Urinary bladder (tissue), 3 donors: ENCODE measurements at regions not wholly inside any gene's neighbourhood (a gene's known extent, or its start where the extent isn't known, plus 50 kb on each side); places are given as distances from the start of the nearest gene placed in this dataset.
"Not testable (repeated sequence)": the region's sequence is repeated elsewhere in the genome, so short reads cannot be mapped to it uniquely, and the experiment has no call there.

Experiments
- DNase-seq: peaks from one replicate; pipeline ENCODE4 v3.0.0-alpha.2; 2015; ENCODE audit errors: extremely low spot score
- H3K27ac ChIP-seq: one replicate; pipeline ENCODE4 v1.5.1; 2013; ENCODE audit warnings: low read depth, mild to moderate bottlenecking, moderate library complexity
- H3K36me3 ChIP-seq: one replicate; pipeline ENCODE4 v1.6.1; 2013; ENCODE audit warnings: mild to moderate bottlenecking, moderate library complexity; ENCODE audit not compliant: insufficient read depth
- H3K4me1 ChIP-seq: one replicate; pipeline ENCODE4 v1.6.1; 2013; ENCODE audit warnings: mild to moderate bottlenecking, moderate library complexity; ENCODE audit not compliant: insufficient read depth
- H3K4me3 ChIP-seq: one replicate; pipeline ENCODE4 v1.5.1; 2013; ENCODE audit warnings: low read depth, low read length
- WGBS: extraction: QIAGEN DNeasy Blood & Tissue Kit; methylation state at CpG from one replicate; pipeline ENCODE4 v1.1.7; 2013; 5-methylcytosine and 5-hydroxymethylcytosine counted together
- donor health status: healthy with polysubstance abuse.
- donor health status: healthy.

DNA sequence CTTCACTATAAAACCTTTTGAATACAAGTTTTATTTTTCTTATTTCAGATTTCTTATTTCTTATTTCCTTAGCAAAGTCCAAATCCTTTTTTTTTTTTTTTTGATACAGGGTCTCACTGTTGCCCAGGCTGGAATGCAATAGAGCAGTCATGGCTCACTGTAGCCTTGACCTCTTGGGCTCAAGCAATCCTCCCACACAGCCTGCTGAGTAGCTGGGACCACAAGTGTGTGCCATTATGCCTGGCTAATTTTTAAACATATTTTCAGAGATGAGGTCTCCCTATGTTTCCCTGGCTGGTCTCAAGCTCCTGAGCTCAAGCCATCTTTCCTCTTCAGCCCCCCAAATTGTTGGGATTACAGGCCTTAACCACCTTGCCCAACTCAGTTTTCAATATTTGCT lies 334.3 kb downstream of the DLEU7 start:
- no peak for DNase-seq
- Histone ChIP-seq H3K4me3 (no peak overlapping the region), H3K36me3 (no peaks in the 10 kb centered on the region), H3K4me1 (no peaks in the 10 kb centered on the region), H3K27ac (no peak overlapping the region)

DNA sequence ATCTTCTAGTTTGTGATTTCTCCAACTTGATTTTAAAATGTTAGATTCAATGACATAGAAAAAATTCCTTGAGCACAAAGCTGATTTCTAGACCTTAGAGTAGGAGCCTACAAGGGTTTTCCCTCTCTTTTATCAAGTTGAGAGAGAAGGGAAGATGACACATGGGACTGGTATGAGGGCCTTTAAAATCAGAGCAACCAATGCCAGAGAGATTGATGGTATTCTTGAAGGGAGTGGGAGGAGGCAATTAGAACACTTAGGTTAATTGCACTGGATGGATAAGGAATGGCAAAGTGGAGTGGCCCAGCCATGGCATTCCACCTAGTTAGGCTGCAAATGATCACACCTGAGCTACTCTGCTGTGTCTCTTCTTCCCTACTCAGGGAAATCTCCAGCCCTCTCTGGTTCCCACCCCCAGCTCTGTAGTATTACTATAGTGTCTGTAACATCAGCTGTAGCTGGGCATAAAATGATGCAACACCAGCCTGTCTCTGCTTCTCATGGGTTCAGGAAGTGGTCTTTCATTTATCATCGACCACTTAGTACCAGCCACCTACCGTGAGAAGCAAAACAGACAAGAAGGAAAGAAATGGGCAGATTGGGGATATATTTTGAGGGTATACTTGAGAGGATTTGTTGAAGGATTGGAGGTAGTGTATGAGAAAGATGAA lies 333.6 kb downstream of the DLEU7 start:
- DNase-seq: no peak
- WGBS: 89% methylated on average over 2 of the region's 2 CpGs
- Histone ChIP-seq H3K36me3 (no peaks in the 10 kb centered on the region), H3K27ac (no peak overlapping the region), H3K4me1 (no peaks in the 10 kb centered on the region), H3K4me3 (no peak overlapping the region)

DNA sequence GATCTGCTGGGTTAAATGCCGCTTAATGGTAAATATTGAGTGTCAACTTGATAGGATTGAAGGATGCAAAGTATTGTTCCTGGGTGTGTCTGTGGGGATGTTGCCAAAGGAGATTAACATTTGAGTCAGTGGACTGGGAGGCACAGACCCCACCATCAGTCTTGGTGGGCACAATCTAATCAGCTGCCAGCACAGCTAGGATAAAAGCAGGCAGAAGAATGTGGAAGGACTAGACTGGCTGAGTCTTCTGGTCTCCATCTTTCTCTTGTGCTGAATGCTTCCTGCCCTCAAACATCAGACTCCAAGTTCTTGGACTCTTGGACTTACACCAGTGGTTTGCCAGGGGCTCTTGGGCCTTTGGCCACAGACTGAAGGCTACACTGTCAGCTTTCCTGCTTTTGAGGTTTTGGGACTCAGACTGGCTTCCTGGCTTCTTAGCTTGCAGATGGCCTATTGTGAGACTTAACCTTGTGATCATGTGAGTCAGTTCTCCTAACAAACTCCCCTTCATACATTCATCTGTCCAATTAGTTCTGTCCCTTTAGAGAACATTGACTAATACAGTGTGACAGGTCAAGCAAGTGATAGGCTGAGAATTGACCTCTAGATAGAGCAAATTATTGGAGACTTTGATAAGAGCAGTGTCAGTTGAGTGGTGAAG lies 332.5 kb downstream of the DLEU7 start:
- H3K4me3 ChIP-seq, H3K27ac ChIP-seq, H3K36me3 ChIP-seq, H3K4me1 ChIP-seq, DNase-seq: not testable (repeated sequence)
- 58% methylated on average over 1 of the region's 1 CpG for WGBS

DNA sequence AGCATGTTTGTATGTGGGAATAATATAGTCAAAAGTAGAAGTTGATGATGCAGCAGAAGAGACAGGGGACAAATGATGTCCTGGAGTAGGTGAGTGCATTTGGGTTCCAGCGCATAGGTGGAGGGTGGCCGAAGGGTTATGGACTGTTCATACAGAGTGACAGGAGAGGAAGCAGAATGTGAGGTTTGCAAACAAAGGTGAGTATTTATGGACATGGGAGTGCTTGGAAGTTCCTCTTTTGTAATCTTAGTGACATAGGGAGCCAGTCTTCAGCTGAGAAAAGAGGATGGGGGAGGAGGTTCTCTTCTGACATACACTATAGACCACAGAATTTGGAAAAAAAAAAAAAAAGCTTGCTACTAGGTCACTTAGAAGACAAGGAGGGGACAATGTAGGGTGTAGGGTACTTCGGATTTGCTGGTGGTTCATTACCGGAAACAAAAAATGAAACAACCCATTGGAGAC lies 331.6 kb downstream of the DLEU7 start:
- H3K36me3 ChIP-seq: no peaks in the 10 kb centered on the region
- DNase-seq: no peak
- no peak overlapping the region for H3K4me3 ChIP-seq
- H3K27ac ChIP-seq: no peak overlapping the region
- H3K4me1 ChIP-seq: no peaks in the 10 kb centered on the region
- WGBS: 85% methylated on average over 4 of the region's 4 CpGs

DNA sequence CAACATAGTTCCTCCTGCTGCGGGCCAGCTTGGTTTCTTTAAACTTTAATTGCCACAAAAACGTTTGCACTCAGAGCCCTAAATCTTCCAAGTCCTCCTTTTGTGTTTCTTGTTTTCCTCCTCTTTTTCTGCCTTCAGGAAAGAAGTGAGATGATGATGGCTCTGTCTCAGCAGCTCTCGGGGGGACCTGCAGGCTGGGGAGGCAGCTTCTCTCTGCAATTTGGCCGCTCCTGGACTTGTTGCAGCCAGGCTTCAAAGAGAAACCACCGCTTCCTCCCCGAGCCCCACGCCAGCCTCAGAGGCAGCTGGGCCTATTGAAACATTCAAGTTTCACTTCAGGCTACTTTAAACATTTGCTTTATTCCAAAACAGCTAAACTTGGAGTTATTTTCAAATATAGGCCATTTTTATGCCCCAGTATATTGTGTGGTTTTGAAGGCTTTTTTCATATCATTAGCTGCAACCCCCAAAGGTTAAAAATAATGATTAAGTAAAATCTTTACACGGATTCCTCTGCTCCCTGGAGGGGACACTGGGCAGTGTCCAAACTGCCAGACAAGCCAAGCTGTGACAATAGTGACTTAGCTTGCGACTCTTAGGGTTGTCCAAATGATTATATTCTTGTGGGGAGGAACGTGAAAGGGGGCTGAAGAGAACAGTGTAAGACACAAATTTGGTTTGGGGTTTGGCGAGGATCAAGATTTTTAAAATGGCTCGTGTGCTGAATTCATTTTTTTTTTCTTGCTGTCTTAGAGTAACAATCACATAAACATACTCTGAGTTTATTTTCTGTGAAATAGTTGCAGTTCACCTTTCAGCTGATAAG lies 330.8 kb downstream of the DLEU7 start:
- peak; percentile 49 for DNase-seq
- H3K27ac ChIP-seq: peak overlapping the region; percentile 84
- no peaks in the 10 kb centered on the region for H3K4me1 ChIP-seq
- peak overlapping the region; percentile 6 for H3K4me3 ChIP-seq
- WGBS: 10% methylated on average over 12 of the region's 12 CpGs
- no peaks in the 10 kb centered on the region for H3K36me3 ChIP-seq

DNA sequence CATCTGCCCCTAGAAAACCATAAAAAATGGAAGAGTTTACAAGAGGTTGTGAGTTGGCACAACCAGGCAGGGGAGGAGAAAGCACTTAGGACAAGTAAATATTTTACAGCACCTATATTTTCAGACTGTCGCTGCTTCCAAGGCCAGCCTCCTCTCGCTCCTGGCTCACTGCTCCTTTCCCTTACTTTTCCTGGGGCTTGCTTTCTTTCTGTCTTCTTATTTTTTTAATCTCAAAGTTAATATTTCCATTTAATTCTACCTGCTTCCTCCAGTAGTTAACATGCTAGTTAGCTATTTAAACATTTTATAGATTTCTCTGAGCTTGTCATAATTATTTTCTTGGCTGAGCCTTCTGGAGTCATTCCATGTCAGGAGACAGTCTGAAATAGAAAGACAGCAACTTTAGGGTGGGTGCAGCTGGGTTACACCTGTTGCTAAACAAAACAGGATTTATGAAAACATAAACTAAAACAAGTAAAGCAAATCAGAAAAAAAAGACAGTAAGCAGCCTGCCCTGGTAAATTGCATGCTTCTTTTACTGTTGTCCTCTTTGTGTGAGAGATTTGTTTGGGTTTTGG lies 330.1 kb downstream of the DLEU7 start:
- no peak overlapping the region for H3K4me3 ChIP-seq

DNA sequence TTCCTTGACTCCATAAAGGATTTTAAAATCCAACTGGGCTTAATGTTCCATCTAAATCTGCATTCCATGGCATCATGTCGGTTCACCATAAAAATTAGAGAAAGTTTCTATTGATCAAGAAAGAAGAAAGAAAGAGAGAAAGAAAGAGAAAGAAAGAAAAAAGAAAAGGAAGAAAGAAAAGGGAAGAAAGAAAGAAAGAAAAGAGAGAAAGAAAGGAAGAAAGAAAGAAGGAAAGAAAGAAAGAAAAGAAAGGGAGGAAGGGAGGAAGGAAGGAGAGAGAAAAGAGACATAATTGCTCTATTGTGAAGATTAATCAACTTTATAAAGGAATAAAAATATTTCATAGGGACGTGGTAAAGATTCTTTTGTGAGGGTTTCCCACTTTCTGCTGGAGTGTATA lies 329.2 kb downstream of the DLEU7 start:
- H3K4me1 ChIP-seq: no peaks in the 10 kb centered on the region
- H3K4me3 ChIP-seq: no peak overlapping the region
- no peak overlapping the region for H3K27ac ChIP-seq
- H3K36me3 ChIP-seq: no peaks in the 10 kb centered on the region
- 90% methylated on average over 2 of the region's 2 CpGs for WGBS
- no peak for DNase-seq

More for the DNA sequence above, 330.1 kb downstream of the DLEU7 start:
- Histone ChIP-seq H3K4me1 (no peaks in the 10 kb centered on the region), H3K27ac (peak overlapping the region; percentile 84), H3K36me3 (no peaks in the 10 kb centered on the region)
- WGBS: 30% methylated on average over 2 of the region's 2 CpGs
- peak; percentile 35 for DNase-seq

DNA sequence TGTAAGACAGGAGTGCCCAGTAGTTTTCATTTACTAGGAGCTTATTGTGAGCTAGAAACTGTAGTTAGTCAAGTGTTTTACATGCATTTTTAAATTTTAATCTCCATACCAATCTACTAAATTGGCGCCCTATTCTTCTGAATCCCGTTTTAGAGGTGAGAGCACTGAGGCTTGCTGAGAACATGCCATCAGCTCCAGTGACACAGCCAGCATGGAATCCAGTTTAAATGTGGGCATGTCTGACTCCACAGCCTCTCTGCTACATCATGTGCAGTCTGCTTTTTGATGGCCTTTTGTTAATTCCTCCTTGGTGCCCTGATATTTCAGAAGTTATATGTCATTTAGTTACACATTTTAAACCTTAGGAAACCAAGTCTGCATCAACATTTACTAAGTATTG lies 325.4 kb downstream of the DLEU7 start:
- 88% methylated on average over 2 of the region's 2 CpGs for WGBS
- no peak overlapping the region for H3K27ac ChIP-seq
- no peak for DNase-seq

DNA sequence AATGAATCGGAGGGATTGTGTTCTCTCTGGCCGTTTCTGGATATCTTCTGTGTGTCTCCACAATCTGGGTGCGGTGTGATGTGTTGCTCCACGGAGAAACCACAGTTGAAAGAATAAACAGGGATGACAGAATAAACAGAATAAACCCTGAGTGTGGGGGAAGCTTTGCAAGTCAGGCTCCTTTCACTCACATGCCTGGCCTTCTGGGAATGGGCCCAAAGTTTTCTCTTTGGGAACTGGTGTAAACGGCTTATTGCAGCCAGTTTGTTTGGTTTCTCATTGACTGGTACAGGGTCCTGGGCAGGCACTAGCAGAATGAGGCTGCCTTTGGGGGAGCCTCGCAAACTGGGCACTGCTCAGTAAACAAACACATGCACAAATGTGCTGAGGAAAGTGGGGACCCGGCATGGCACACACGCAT lies 324.7 kb downstream of the DLEU7 start:
- no peak overlapping the region for H3K27ac ChIP-seq
- no peak for DNase-seq
- no peaks in the 10 kb centered on the region for H3K4me1 ChIP-seq
- 44% methylated on average over 8 of the region's 8 CpGs for WGBS
- H3K4me3 ChIP-seq: no peak overlapping the region
- H3K36me3 ChIP-seq: no peaks in the 10 kb centered on the region

More for the DNA sequence above, 325.4 kb downstream of the DLEU7 start:
- H3K4me3 ChIP-seq: no peak overlapping the region
- H3K36me3 ChIP-seq: no peaks in the 10 kb centered on the region
- no peaks in the 10 kb centered on the region for H3K4me1 ChIP-seq

DNA sequence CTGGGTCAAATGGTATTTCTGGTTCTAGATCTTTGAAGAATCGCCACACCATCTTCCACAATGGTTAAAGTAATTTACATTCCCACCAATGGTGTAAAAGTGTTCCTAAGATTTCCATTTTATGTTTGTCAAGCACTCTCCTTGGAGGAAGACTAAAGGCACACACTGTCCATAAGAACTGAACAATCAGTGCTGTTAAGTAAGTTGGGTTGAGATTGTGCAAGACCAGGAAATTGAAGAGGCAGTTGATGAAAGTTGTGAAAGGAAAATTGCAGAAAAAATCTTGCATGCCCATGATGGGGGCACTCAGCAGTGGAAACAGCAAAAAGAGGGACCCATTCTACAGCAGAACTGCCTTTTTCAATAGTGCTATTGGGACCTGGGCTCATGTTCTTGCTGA lies 323.6 kb downstream of the DLEU7 start:
- 99% methylated on average over 1 of the region's 1 CpG for WGBS
- Histone ChIP-seq H3K27ac (no peak overlapping the region), H3K4me3 (no peak overlapping the region), H3K4me1 (no peaks in the 10 kb centered on the region), H3K36me3 (no peaks in the 10 kb centered on the region)
- no peak for DNase-seq

DNA sequence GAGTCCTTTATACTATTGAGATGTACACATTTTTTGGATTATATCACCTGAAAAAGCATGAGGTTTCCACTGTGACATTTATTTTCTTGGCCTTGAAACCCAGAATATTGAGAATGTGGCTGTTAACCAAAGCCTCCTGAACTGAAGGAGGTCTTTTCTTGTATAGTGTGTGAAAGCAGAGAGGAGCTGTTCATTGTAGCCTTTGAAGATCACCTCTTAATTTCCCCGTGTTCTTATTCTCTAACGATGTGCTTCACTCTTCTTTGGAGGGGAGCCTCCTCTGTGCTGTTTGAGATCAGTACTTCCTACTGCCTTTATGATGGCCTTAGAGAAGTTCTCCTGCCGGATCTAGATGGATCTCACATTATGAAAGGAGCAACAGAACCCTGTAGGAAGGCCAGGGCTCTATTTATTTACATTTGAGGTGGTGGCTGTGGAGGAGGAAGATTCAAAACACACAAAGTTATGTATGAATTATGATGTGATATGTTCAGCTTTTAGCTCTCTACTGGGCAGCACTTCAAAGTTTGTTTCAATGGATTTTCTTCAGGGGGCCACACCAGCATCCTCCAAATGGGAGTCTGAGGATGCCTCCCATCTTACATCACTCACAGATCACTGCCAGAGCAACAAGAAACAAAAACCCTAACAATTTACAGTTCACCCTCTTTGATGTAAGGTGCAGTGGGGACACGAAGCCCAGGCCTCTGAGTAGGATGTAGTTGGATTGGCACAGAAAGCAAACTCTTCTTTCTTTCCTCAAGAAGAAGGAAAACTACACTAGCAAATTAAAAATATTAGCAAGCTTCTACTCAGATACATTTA lies 322.3 kb downstream of the DLEU7 start:
- no peaks in the 10 kb centered on the region for H3K36me3 ChIP-seq
- H3K4me3 ChIP-seq: no peak overlapping the region
- no peak for DNase-seq
- H3K4me1 ChIP-seq: no peaks in the 10 kb centered on the region
- no peak overlapping the region for H3K27ac ChIP-seq
- WGBS: 65% methylated on average over 4 of the region's 4 CpGs

DNA sequence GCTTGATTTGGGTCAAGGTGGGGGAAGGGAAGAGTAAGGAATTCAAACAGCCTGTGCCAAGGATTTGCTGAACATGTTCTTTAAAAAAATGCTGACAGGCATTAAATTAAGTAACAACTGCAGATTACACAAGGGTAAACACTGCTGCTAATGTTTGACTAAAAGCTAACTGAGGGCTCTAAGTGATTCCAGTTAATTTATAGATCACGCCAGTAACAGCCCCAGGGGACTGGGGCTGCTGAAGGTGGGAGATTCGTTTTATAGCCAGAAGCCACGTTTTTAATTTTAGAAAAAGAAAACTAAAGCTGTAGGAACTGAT lies 321.7 kb downstream of the DLEU7 start:
- 20% methylated on average over 3 of the region's 3 CpGs for WGBS
- no peak overlapping the region for H3K4me3 ChIP-seq
- H3K27ac ChIP-seq: no peak overlapping the region
- H3K4me1 ChIP-seq: no peaks in the 10 kb centered on the region
- DNase-seq: peak; percentile 64
- no peaks in the 10 kb centered on the region for H3K36me3 ChIP-seq

DNA sequence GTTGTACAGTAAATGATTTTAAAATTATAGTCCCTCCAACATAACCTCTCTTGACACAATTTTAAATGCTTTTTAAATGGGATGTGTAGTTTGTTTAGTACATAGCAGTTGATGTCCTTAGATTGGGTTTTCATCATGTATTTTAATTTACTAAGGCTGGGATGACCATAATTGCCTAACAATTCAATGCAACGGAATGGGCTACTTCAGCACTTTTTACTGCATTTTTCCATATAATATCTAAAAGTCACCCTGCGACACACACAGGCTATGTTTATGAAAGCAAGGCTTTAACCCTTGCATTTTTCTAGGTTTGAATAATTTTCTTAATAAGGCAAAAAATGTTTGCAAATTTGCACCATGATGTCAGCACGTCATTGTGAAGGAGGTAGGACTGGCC lies 321.0 kb downstream of the DLEU7 start:
- WGBS: 89% methylated on average over 3 of the region's 3 CpGs
- H3K4me1 ChIP-seq: no peaks in the 10 kb centered on the region
- no peak for DNase-seq
- no peak overlapping the region for H3K27ac ChIP-seq
- H3K36me3 ChIP-seq: no peaks in the 10 kb centered on the region
- H3K4me3 ChIP-seq: no peak overlapping the region
